ENCODE measurements at regions not wholly inside any gene's neighbourhood (a gene's known extent, or its start where the extent isn't known, plus 50 kb on each side); places are given as distances from the start of the nearest gene placed in this dataset.
"Not testable (repeated sequence)": the region's sequence is repeated elsewhere in the genome, so short reads cannot be mapped to it uniquely, and the experiment has no call there.

DNA sequence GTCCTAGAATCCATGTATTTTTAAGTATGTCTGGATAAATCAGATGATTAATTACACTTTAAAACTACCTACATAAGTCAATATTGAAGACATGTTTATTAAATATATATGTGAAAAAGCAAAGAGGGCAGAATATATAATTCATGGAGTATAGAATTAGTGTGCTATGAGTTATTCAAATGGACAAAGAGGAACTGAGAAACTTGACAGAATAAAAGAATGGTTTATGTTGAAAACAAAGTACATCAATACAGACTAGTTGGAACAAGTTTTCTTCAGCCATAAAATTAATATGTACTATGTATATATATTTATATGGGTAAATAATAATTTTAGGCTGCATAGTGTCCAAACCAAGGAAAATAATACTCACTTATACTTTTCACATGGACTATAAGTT, 173.5 kb downstream of the NPFFR2 start:
- no peak for DNase-seq
- intact Hi-C loops (cut with DNase I) = no loop called here

DNA sequence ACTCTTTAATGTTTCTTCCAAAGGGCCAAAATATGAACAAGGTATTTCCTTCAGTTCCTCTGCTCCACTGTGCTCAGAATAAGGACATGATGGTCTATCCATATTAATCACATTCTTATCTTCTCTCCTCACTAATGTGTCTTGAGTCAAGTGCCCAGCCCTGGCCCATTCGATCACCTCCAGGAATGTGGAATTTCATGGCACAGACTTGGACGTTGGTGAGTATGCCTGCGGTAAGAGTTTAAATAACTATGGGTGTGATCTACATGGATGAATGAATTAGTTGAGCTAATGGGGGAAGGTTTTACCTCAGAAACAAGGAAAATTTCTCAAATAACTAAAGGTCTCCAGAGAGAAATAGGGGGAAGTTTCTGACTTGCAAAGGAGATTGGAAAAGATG, 174.0 kb downstream of the NPFFR2 start:
- no peak for DNase-seq
- intact Hi-C loops (cut with DNase I) = no loop called here

DNA sequence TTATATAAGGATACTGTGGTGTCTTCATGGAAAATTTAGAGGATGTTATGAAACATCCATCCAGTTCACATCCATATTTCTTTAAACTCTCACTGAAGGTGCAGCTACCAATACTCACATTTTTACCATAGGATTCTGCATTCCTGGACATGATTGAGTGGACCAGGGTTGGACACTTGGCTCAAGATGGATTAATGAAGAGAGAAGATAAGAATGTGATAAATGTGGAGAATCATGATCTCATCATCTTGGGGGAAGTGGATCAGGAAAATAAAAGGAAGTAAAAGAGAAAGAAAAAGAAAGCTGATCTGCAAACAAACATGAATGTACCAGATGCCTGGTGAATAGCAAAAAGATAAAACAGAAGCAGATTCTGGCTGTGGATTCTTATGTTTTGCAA, 175.4 kb downstream of the NPFFR2 start:
- intact Hi-C loops (cut with DNase I) = no loop called here

DNA sequence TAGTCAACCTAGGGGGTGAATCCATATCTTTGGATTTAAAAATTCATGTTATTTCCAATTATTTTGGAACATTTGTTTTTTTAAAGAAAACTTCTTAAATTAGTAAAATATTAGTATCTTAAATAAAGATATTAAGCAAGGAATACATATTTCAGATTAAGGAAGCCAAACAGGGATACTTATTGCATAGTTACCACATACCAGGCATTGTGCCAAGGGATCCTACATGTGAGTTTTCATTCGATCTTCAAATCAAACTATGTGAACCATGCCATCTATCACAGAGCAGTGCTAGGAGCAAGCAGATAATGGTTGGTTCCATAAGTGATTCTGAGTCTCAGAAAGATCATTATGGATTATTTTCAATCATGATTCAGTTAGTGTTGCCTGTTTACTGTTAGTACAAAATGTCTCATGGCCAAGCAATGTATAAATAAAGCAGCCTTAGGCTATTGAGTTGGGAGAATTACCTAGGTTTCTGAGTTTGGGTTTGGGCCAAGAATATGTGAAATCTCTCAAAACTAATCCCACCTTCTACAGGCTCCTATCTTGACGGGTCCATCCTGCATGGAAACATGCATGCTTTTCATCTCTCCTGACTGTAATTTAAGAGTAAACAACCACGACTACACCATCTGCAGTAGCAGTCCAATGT, 176.7 kb downstream of the NPFFR2 start:
- DNase-seq = no peak
- intact Hi-C loops (cut with DNase I) = no loop called here

More for the DNA sequence above, 175.4 kb downstream of the NPFFR2 start:
- DNase-seq = no peak

DNA sequence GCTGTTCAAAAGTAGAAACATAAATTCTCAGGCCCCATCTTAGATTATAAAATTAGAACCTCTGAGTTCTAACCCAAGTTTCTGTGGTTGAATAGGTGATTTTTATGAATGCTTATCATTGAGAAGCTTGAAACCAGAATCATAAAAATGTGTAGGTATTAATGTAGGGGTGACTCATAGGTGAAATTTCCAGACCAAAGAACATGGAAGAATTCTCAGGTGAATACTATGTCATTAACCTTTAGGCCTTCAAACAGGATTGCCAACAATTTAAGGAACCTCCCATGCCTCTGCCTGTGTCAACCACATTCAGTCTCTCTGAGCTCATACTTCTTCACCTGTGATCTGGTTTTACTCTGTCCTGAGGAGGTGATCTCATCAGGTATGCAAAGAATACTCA, 177.8 kb downstream of the NPFFR2 start:
- intact Hi-C loops (cut with DNase I) = no loop called here
- no peak for DNase-seq

DNA sequence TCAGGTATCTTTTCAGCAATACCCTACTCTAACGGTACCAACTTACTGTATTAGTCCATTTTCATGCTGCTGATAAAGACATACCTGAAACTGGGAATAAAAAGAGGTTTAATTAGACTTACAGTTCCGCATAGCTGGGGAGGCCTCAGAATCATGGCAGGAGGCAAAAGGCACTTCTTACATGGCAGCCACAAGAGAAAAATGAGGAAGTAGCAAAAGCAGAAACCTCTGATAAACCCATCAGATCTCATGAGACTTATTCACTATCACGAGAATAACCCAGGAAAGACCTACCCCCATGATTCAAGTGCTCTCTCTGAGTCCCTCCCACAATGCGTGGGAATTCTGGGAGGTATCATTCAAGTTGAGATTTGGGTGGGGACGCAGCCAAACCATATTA, 182.0 kb downstream of the NPFFR2 start:
- DNase-seq; intact Hi-C loops (cut with DNase I): not testable (repeated sequence)

DNA sequence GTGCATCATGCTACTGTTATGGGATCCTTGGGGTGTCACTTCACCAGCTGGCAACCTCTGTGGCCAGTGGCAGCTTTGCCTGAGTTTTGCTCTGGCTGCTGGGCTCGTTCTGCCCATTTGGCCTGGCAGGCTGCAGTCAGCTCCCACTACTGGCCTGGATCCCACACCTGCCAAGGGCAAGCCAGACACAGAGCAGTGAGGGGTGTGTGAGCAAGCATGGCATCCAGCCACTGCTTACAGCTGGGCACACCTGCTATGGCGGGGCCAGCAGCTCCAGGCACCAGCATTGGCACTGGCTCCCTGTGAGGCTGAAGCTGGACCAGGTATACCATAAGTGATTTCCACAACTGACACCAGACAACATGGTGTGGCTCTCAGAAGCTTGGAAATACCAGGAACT, 183.4 kb downstream of the NPFFR2 start:
- peak in 2 of 10 donors; percentile 35 to 57 for DNase-seq
- intact Hi-C loops (cut with DNase I) = no loop called here

DNA sequence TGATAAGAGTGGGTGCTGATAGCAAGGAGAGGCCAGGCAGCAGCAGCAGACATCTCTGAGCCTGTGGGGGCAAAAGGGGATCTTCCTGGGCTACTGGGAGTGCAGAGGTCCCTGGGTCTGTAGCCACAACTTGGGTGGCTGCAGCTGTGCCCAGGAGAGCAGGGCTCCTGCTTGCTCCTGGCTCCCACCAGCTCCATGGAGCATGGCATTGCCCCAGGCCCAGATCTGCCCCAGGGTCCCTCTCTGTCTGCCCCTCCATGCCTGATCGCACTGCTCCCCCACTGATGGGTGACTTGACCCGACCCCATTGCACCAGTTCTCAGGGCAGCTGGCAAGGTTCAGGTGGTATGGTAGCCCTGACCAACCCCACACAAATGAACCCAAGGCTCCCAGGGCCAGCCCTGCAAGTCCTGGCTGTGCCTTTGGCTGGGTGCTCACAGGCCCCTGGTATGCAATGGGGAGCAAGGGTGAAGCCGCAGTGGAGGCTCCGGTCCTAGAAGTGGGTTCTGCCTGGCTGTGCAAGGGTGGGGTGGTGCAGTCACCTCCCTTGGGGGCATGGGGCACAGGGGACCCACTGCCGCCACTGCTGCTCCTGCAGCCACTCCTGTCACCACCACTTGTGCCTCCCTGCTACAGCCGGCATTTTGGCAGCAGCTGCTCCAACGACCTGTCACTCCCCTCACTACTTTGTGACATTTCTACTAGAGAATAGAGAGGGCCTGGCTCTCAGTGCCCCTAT, 184.9 kb downstream of the NPFFR2 start:
- intact Hi-C loops (cut with DNase I) = no loop called here
- peak in 2 of 10 donors; percentile 50 to 70 for DNase-seq

DNA sequence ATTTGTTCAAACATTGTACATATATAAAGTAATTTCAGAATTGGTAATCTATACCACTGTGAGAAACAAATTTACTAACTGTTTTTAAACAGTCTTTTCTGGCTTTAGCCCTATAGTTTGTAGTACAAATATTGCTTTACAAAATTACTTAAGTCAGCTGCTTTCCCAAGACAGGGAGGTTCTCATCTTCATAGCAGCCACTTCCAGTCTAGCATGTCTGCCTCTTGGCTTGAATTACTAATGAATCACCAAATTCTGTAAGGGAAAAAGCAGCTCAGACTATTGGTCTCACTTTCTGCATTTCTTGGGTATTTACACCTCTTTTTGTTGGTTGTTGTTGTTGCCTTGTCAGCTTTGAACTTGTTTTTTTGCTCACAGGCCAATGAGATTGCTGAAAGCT, 187.2 kb downstream of the NPFFR2 start:
- no peak for DNase-seq
- intact Hi-C loops (cut with DNase I) = no loop called here
